ENCODE measurements at regions not wholly inside any gene's neighbourhood (a gene's known extent, or its start where the extent isn't known, plus 50 kb on each side); places are given as distances from the start of the nearest gene placed in this dataset.

DNA sequence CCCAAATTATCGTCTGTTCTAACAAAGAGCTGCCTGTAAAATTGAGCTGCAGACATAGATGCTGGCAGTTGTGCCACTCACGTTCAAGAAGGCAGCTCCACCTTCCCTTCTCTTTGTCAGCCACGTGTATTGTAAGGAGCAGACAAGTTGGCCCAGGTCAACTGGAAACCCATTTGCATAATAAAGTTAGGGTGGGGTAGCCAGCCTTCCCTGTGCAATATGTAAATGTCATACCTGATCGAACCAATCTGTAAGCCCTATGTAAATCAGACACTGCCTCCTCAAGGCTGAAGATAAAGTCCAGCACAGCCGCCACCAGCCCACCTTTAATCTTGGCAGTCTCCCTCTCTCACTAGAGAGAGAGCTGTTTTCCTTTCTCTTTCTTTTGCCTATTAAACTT, 117.2 kb downstream of the TMEM144 start:
- Mint-ChIP-seq H3K27me3 (ENCODE audit: low read depth) (no peaks in the 10 kb centered on the region), H3K4me1 (no peaks in the 10 kb centered on the region), H3K27ac (no peak overlapping the region), H3K36me3 (ENCODE audit: low read depth) (no peaks in the 10 kb centered on the region), H3K4me3 (no peak overlapping the region), H3K9me3 (no peaks in the 10 kb centered on the region)
- TF ChIP-seq, protein P1, sequence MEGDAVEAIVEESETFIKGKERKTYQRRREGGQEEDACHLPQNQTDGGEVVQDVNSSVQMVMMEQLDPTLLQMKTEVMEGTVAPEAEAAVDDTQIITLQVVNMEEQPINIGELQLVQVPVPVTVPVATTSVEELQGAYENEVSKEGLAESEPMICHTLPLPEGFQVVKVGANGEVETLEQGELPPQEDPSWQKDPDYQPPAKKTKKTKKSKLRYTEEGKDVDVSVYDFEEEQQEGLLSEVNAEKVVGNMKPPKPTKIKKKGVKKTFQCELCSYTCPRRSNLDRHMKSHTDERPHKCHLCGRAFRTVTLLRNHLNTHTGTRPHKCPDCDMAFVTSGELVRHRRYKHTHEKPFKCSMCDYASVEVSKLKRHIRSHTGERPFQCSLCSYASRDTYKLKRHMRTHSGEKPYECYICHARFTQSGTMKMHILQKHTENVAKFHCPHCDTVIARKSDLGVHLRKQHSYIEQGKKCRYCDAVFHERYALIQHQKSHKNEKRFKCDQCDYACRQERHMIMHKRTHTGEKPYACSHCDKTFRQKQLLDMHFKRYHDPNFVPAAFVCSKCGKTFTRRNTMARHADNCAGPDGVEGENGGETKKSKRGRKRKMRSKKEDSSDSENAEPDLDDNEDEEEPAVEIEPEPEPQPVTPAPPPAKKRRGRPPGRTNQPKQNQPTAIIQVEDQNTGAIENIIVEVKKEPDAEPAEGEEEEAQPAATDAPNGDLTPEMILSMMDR (IDR thresholded peaks at IDR 0.05; ENCODE audit: unreplicated experiment in 3 of 3): no peak

DNA sequence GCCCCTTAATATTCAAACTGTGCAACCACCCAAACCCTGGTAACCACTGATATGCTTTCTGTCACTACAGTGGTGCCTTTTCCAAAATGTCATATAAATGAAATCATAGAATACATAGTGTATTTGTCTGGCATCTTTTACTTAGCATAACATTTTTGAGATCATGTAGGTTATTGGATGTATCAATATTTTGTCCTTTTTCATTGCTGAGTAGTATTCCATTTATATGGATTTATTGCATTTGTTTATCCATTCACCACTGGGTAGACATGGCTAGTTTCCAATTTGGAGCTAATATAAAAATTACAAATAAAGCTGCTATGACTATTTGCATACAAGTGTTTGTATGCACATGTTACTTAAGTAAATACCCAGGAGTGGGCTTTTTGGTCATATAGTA, 121.6 kb downstream of the TMEM144 start:
- Mint-ChIP-seq H3K27ac (no peak overlapping the region), H3K4me1 (no peaks in the 10 kb centered on the region), H3K9me3 (no peaks in the 10 kb centered on the region), H3K27me3 (ENCODE audit: low read depth) (no peaks in the 10 kb centered on the region), H3K4me3 (no peak overlapping the region), H3K36me3 (ENCODE audit: low read depth) (no peaks in the 10 kb centered on the region)
- TF ChIP-seq, protein P1 (IDR thresholded peaks at IDR 0.05; ENCODE audit: unreplicated experiment in 3 of 3): no peak

DNA sequence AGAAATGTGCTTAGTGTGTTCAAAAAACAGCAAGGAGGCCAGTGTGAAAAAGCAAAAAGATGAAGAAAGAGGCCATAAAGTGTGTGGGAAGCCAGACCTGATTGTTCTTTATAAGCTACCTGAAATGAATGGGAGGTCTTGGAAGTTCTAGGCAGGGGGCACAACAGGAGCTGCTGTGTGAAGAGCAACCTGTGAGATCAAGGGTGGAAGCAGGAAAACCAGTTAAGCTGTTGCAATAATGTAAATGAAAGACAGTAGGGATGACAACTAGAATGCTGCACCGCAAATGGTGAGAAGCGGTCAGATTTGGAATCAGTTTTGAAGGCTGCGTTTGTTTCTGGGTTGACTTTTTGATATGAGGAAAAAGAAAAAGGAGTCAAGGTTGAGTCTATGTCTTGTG, 123.5 kb downstream of the TMEM144 start:
- TF ChIP-seq, protein P1 (IDR thresholded peaks at IDR 0.05; ENCODE audit: unreplicated experiment in 3 of 3): no peak
- Mint-ChIP-seq H3K4me3 (no peak overlapping the region), H3K27ac (no peak overlapping the region), H3K36me3 (ENCODE audit: low read depth) (no peaks in the 10 kb centered on the region), H3K4me1 (no peaks in the 10 kb centered on the region), H3K9me3 (no peaks in the 10 kb centered on the region), H3K27me3 (ENCODE audit: low read depth) (no peaks in the 10 kb centered on the region)

DNA sequence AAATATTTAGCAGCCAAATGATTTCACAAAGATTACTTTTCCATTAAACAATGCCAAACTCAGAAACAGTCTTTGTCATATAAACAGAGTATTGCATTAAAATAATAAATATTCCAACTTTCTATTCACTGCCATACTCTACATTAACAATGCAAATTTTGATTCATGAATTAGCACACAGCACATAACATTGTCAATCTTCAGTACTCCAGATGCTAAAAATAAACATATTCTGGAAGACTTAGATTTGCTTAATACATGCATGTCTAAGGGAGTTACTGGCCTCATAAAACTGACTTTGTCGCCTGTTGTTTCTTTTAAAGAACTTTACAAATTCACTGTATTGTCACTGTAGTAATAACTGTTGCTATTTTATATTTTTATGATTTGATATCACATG, 131.6 kb downstream of the TMEM144 start:
- H3K27me3 Mint-ChIP-seq (ENCODE audit: low read depth): no peaks in the 10 kb centered on the region
- H3K4me3 Mint-ChIP-seq: no peak overlapping the region
- H3K9me3 Mint-ChIP-seq: no peaks in the 10 kb centered on the region
- TF ChIP-seq, protein P1 (IDR thresholded peaks at IDR 0.05; ENCODE audit: unreplicated experiment in 3 of 3): no peak
- no peaks in the 10 kb centered on the region for H3K36me3 Mint-ChIP-seq (ENCODE audit: low read depth)
- H3K27ac Mint-ChIP-seq: no peak overlapping the region
- no peaks in the 10 kb centered on the region for H3K4me1 Mint-ChIP-seq

DNA sequence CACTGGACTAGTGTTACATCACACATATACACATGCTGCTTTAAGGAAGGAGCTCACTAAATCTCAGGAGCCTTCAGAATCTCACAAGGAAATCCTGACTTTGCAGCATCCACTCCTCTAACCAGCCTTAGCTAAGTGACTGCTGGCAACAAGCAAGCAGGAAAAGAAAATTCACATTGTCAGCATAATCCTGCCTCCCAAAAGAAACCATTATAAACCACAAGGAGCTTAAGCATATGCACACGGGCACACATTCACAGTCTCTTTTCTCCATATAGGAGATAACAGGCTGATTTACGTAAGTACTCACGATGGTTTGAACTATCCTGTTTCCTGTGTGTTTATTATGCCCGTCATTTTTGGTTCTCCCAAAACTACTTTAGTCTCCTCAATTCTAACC, 136.3 kb downstream of the TMEM144 start:
- Mint-ChIP-seq H3K4me3 (no peak overlapping the region), H3K27ac (no peak overlapping the region), H3K9me3 (no peaks in the 10 kb centered on the region), H3K4me1 (no peaks in the 10 kb centered on the region), H3K27me3 (ENCODE audit: low read depth) (no peaks in the 10 kb centered on the region), H3K36me3 (ENCODE audit: low read depth) (no peaks in the 10 kb centered on the region)
- TF ChIP-seq, protein P1 (IDR thresholded peaks at IDR 0.05; ENCODE audit: unreplicated experiment in 3 of 3): no peak

DNA sequence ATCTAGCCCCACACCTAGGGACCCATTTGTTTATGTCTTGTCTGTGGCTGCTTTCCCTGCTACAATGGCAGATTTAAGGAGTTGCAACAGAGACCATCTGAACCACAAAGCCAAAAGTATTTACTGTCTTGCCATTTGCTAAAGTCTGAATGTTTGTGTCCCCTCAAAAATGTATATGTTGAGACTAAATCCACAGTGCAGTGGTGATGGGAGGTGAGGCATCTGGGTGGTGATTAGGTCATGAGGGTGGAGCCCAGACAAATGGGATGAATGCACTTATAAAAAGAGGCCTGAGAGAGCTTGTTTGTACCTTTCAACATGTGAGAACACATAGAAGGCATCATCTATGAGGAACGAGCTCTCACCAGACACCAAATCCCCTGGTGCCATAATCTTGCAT, 137.3 kb downstream of the TMEM144 start:
- Mint-ChIP-seq H3K4me3 (no peak overlapping the region), H3K27me3 (ENCODE audit: low read depth) (no peaks in the 10 kb centered on the region), H3K36me3 (ENCODE audit: low read depth) (no peaks in the 10 kb centered on the region)

More for the DNA sequence above, 137.3 kb downstream of the TMEM144 start:
- TF ChIP-seq, protein P1 (IDR thresholded peaks at IDR 0.05; ENCODE audit: unreplicated experiment in 3 of 3): no peak
- Mint-ChIP-seq H3K9me3 (no peaks in the 10 kb centered on the region), H3K27ac (no peak overlapping the region), H3K4me1 (no peaks in the 10 kb centered on the region)

All from nephron (organoid).